AG09319 (cell line): ENCODE measurements at regions not wholly inside any gene's neighbourhood (a gene's known extent, or its start where the extent isn't known, plus 50 kb on each side); places are given as distances from the start of the nearest gene placed in this dataset.

ENCODE experiments used
- DNase-seq: peaks from one replicate; pipeline ENCODE4 v3.0.0-alpha.2; 2010; ENCODE audit warnings: low read depth; ENCODE audit errors: extremely low read depth
- TF ChIP-seq, protein P1 (sequence below): IDR thresholded peaks from 2 replicates; pipeline ENCODE4 v1.5.1; 2011; ENCODE audit warnings: low read depth, mild to moderate bottlenecking, inconsistent platforms, low read length, moderate library complexity

DNA sequence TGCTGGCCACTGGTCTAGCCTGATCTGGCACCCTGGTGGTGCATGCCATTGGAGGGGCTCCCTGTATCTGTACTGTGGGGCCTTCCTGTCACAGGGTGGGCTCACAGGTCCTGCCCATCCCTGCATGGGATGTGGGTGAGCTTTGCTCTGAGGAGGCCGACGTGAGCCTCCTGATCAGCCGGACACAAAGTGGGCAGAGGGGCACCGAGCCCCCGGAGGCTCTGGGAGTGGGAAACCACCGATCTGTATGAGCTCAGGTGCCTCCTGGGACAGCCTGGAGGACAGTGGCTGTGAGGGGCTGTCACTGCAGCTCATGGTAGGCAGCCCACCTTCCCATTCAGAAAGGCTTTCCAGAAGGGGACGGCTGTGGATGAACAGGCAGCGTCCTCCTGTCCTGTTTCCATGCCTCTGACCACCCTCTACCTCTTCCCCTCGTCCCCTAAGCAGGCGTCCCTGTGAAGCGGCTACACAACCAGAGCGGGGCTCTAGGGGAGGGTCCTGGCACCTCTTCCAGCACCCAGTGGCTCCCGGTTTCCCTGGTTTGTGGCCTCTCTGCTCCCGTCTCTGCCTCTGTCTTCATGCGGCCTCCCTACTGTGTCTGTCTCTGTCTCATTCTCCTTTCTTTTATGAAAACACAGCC is 112.5 kb upstream of the OTOS start:
- DNase-seq, result no peak
- TF ChIP-seq, protein P1, sequence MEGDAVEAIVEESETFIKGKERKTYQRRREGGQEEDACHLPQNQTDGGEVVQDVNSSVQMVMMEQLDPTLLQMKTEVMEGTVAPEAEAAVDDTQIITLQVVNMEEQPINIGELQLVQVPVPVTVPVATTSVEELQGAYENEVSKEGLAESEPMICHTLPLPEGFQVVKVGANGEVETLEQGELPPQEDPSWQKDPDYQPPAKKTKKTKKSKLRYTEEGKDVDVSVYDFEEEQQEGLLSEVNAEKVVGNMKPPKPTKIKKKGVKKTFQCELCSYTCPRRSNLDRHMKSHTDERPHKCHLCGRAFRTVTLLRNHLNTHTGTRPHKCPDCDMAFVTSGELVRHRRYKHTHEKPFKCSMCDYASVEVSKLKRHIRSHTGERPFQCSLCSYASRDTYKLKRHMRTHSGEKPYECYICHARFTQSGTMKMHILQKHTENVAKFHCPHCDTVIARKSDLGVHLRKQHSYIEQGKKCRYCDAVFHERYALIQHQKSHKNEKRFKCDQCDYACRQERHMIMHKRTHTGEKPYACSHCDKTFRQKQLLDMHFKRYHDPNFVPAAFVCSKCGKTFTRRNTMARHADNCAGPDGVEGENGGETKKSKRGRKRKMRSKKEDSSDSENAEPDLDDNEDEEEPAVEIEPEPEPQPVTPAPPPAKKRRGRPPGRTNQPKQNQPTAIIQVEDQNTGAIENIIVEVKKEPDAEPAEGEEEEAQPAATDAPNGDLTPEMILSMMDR, result no peak

DNA sequence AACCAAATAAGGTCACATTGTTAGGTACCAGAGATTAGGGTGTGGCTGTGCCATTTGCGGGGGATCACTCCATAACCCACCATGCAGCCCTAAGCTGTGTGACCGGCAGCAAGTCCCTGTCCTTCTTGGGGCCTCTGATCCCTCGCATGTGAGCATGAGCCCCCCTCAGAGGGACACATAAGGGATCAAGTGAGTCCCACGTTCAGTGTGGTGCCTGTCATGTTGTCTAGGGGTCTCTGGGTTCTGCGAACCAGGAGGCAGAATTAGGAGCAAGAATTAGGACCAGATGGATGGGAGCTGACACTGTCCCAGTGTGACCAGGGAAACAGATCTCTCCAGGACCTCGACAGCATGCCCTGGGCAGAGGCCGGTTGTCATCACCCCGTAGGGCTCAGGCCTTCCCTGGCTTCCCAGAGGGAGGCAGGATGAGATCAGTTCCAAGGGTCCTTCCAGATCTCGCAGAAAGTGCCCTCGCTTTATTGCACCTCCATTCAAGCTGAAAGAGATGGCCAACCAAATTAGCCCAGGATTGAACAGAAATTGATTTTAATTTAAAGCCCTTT is 113.2 kb upstream of the OTOS start:
- TF ChIP-seq, protein P1, result no peak
- DNase-seq, result no peak

DNA sequence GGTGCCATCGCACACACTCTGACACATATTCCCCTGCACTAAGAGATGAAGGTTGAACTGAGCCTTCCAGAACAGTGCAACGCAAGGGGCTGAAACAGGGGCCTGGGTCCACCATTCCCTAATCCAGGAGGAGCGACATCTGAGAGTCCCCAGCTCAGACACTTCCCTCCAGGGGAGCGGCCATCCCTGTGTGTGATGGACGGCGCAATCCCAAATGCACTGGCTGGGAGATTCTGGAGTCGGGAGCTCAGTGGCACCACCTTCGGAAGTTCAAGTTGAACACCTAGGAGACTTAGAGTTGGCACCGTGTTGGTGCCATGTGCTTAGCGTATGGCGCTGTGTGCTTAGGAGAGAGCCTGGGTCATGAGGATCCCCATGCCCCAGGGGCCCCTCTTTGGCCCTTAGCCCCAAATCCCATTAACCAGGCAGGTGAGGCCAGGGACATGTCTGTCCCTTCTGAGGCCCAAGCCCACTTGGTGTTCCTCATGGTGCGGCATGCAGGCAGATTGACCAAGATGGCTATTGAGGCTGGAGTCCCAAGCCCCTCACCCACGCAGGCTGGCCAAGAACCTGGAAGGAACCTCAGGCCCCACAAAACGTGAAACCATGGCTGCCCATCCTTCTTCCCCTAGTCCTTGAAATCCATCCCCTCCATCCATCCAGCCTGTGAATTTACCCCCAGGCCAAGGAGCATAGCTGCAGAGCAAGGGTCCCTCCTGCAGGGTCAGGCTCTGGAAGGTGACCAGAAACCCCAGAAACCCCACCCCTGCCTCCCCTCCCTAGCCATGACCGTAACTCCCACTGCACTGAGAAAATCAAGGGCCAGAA is 114.1 kb upstream of the OTOS start:
- TF ChIP-seq, protein P1, result no peak
- DNase-seq, result no peak

DNA sequence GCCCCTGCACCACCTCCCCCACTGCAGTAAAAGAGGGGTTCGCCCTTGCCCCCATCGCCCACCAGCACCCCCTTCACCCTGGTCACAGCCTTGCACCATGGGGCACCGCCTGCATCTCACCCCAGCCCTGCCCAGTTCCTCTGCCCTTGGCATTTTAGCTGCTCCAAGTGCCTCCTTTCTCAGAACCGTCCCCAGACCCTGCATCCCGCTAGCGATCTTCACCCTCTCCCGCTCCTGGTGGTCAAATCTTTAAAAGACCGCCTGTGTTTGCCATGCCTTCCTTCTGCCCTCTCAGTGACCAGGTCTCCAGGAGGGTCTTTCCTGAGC is 114.7 kb upstream of the OTOS start:
- TF ChIP-seq, protein P1, result no peak
- DNase-seq, result no peak

DNA sequence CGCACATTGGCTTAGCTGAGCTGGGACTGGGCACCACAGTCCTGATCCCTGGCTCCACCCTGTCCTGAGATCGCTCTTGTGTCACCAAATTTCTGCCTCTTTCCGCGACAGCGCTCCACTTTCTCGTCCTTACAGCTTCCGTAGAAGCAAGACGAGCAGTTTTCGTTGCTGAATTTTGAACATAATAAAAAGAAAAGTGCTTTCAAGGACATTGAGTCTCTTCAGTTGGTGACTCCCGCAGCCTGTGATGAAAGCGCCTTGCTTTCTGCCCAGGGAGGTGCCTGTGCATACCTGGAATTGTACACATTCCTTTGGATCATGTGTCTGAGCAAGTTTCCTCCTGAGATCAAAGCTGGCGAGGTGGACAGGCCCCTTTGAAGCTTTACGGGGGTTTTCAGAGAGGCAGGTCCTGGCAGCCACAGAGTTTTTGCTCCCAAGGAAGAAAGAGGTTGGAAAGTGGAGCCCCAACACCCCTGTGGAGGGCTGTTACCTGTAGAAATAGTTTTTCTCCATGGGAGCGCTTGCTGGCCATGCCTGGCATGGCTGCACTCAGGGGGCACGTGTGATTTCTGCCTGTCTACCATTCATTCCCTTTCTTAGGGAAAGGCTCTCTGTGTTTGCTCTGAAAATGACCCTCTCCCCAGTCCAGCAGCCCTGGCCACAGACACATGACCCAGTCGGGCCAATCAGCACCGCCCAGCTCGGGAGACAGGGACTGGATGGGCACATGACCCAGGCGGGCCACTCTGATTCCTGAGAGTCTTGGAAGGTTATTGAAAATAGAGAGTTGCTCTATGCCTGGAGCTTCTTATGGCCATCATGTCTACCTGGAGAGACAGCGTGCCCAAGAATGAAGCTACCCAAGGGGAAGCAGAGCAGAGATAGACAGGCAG is 115.6 kb upstream of the OTOS start:
- no peak for DNase-seq
- TF ChIP-seq, protein P1, result no peak

DNA sequence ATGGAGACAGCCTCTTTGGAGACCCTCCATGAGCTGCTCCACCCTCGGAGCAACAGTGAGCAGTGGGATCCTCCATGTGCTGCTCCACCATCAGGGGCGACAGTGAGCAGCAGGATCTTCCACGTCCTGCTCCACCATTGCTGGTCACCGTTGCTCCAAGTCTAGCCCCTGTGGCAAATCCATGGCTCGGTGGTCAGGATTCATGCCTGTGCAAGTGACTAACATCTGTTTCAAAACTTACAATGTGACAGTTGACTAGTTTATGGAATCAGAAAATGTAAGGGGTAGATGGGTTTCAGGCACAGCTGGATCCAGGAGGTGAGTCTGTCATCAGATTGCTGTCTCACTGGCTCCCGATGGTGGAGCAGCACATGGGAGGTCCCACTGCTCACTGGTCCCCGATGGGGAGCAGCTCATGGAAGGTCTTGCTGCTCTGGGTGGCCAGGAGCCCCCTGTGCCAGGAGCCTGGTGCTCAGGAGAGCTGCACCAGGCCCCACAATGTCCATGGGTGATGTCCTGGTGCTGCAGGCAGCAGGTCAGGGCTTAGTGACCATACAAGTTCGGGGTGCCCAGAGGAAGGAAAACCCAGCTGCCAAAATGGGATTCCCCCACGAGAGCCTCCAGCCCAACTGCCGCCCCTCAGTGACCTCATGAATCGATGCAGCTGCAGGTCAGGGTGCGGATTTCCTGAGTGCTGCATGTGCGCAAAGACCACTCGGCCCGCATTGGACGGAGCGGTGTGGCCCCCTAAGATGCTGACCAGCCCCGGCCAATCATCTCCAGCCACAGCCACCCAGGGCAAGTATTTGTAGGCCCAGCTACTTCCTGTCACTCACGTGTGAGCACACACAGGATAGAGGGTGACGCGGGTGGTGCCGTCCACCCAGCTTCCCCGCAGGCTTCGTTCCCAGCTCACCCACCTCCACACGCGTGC is 116.5 kb upstream of the OTOS start:
- TF ChIP-seq, protein P1, result no peak
- DNase-seq, result no peak
